ENCODE measurements at regions not wholly inside any gene's neighbourhood (a gene's known extent, or its start where the extent isn't known, plus 50 kb on each side); places are given as distances from the start of the nearest gene placed in this dataset.
"Not testable (repeated sequence)": the region's sequence is repeated elsewhere in the genome, so short reads cannot be mapped to it uniquely, and the experiment has no call there.

- no peak for DNase-seq
Measured at GRCh38 chr6:50962213-50962759, 143.6 kb downstream of the TFAP2B start.

- DNase-seq: no peak
Measured at GRCh38 chr6:50963952-50964351, 145.3 kb downstream of the TFAP2B start.

- DNase-seq: no peak
Measured at GRCh38 chr6:50965495-50965894, 146.8 kb downstream of the TFAP2B start.

GRCh38 chr6:50966532-50966931 lies 147.9 kb downstream of the TFAP2B start:
- DNase-seq: no peak

GRCh38 chr6:50966986-50967385 lies 148.3 kb downstream of the TFAP2B start:
- no peak for DNase-seq

GRCh38 chr6:50968246-50968645 lies 149.6 kb downstream of the TFAP2B start:
- DNase-seq: not testable (repeated sequence)

- DNase-seq: no peak
Measured at GRCh38 chr6:50970908-50971307, 152.2 kb downstream of the TFAP2B start.

GRCh38 chr6:50973464-50973863 lies 154.8 kb downstream of the TFAP2B start:
- no peak for DNase-seq

GRCh38 chr6:50974319-50974718 lies 155.6 kb downstream of the TFAP2B start:
- DNase-seq: no peak

GRCh38 chr6:50975216-50975615 lies 156.5 kb downstream of the TFAP2B start:
- no peak for DNase-seq

GRCh38 chr6:50976907-50977306 lies 158.2 kb downstream of the TFAP2B start:
- DNase-seq: no peak

- DNase-seq: no peak
Measured at GRCh38 chr6:50977796-50978195, 159.1 kb downstream of the TFAP2B start.

- no peak for DNase-seq
Measured at GRCh38 chr6:50978380-50979170, 159.9 kb downstream of the TFAP2B start.

GRCh38 chr6:50979171-50979525 lies 160.5 kb downstream of the TFAP2B start:
- no peak for DNase-seq

- DNase-seq: no peak
Measured at GRCh38 chr6:50984135-50984534, 165.5 kb downstream of the TFAP2B start.

GRCh38 chr6:50986319-50986718 lies 167.6 kb downstream of the TFAP2B start:
- no peak for DNase-seq

- no peak for DNase-seq
Measured at GRCh38 chr6:50989123-50989522, 170.5 kb downstream of the TFAP2B start.

GRCh38 chr6:50990750-50991446 lies 172.2 kb downstream of the TFAP2B start:
- DNase-seq: no peak

- DNase-seq: no peak
Measured at GRCh38 chr6:50992232-50992631, 173.6 kb downstream of the TFAP2B start.

GRCh38 chr6:50992704-50993625 lies 174.3 kb downstream of the TFAP2B start:
- DNase-seq: no peak

- DNase-seq: no peak
Measured at GRCh38 chr6:50993941-50994720, 175.5 kb downstream of the TFAP2B start.

- no peak for DNase-seq
Measured at GRCh38 chr6:50995036-50995435, 176.4 kb downstream of the TFAP2B start.
